Medulla oblongata (tissue), 1 donor: ENCODE measurements at regions not wholly inside any gene's neighbourhood (a gene's known extent, or its start where the extent isn't known, plus 50 kb on each side); places are given as distances from the start of the nearest gene placed in this dataset.
A peak's percentile ranks its signal among the peaks of the same experiment; 100 is the strongest.
"Not testable (repeated sequence)": the region's sequence is repeated elsewhere in the genome, so short reads cannot be mapped to it uniquely, and the experiment has no call there.

Source experiments
- DNase-seq: peaks from one replicate; pipeline ENCODE4 v3.0.0-alpha.2; 2015; ENCODE audit errors: extremely low spot score

- DNase-seq = not testable (repeated sequence)
These were observed 94.6 kb upstream of the ABCA1 start for GRCh38 chr9:105022545-105022944.

- DNase-seq = no peak
These were observed 95.8 kb upstream of the ABCA1 start for GRCh38 chr9:105023788-105024187.

- no peak for DNase-seq
These were observed 96.6 kb upstream of the ABCA1 start for GRCh38 chr9:105024529-105024928.

GRCh38 chr9:105026451-105026850 lies 98.5 kb upstream of the ABCA1 start:
- DNase-seq = no peak

GRCh38 chr9:105027084-105027483 lies 99.1 kb upstream of the ABCA1 start:
- DNase-seq = no peak

- no peak for DNase-seq
These were observed 102.3 kb upstream of the ABCA1 start for GRCh38 chr9:105030285-105030684.

- DNase-seq = no peak
These were observed 109.2 kb upstream of the ABCA1 start for GRCh38 chr9:105037139-105037538.

GRCh38 chr9:105038051-105038450 lies 110.1 kb upstream of the ABCA1 start:
- no peak for DNase-seq

GRCh38 chr9:105039175-105039799 lies 111.3 kb upstream of the ABCA1 start:
- DNase-seq = no peak

- no peak for DNase-seq
These were observed 115.5 kb upstream of the ABCA1 start for GRCh38 chr9:105043370-105043936.

- DNase-seq = peak; percentile 69
These were observed 116.6 kb upstream of the ABCA1 start for GRCh38 chr9:105044518-105044917.

- no peak for DNase-seq
These were observed 119.2 kb upstream of the ABCA1 start for GRCh38 chr9:105046907-105047741.

- DNase-seq = no peak
These were observed 119.7 kb upstream of the ABCA1 start for GRCh38 chr9:105047742-105048041.

- no peak for DNase-seq
These were observed 120.4 kb upstream of the ABCA1 start for GRCh38 chr9:105048331-105048730.

GRCh38 chr9:105050296-105050695 lies 122.3 kb upstream of the ABCA1 start:
- no peak for DNase-seq

- DNase-seq = no peak
These were observed 123.9 kb upstream of the ABCA1 start for GRCh38 chr9:105051897-105052296.

- DNase-seq = no peak
These were observed 124.4 kb upstream of the ABCA1 start for GRCh38 chr9:105052346-105052745.

GRCh38 chr9:105053209-105053652 lies 125.3 kb upstream of the ABCA1 start:
- DNase-seq = no peak

GRCh38 chr9:105054491-105054890 lies 126.5 kb upstream of the ABCA1 start:
- no peak for DNase-seq

GRCh38 chr9:105055917-105056316 lies 128.0 kb upstream of the ABCA1 start:
- no peak for DNase-seq

GRCh38 chr9:105057551-105057950 lies 129.6 kb upstream of the ABCA1 start:
- no peak for DNase-seq

GRCh38 chr9:105059252-105059651 lies 131.3 kb upstream of the ABCA1 start:
- DNase-seq = no peak

GRCh38 chr9:105062222-105062855 lies 134.4 kb upstream of the ABCA1 start:
- DNase-seq = no peak
